IPS-NIHi11 (cell line): ENCODE measurements at regions not wholly inside any gene's neighbourhood (a gene's known extent, or its start where the extent isn't known, plus 50 kb on each side); places are given as distances from the start of the nearest gene placed in this dataset.
"Not testable (repeated sequence)": the region's sequence is repeated elsewhere in the genome, so short reads cannot be mapped to it uniquely, and the experiment has no call there.

Experiments used
- DNase-seq: peaks from one replicate; pipeline ENCODE4 v3.0.0; 2012; ENCODE audit warnings: mixed read lengths, low spot score

DNA sequence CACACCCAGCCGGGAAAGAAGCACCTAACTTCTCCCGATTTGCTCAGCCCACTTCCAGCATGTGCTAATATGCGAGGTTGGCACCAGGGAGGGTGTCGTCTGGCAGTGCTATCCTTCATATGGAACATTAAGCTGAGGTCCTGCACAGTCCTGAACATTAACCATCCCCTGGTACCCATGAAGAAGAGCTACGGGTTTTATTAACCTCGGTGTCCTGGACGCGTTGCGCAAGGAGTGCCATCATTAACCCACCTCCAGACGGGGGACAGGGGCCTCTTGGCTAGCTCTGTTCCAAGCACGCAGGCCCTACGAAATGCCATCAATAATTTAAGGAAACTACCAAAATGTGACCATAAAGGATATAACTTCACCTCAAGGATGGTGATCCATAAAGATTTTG lies 193.5 kb downstream of the MAF start:
- DNase-seq, result no peak

DNA sequence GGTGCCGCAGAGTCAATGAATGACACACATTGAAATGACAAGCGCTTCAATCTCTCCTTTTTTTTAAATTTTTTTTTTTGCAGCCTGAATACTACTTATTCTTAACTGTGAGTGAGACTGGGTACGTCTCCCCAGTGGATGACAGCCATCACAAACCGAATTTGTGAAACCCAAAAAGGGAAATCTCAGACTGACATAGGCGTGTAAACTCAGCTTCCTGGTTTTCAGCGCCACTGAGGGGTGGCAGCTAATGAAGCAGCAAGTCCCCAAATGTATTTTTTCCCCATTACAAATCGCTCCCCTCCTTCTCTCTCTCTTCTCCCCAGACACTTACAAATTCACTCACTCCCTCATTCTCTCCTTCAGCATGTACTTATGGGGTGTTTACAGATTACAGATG lies 196.0 kb downstream of the MAF start:
- no peak for DNase-seq

DNA sequence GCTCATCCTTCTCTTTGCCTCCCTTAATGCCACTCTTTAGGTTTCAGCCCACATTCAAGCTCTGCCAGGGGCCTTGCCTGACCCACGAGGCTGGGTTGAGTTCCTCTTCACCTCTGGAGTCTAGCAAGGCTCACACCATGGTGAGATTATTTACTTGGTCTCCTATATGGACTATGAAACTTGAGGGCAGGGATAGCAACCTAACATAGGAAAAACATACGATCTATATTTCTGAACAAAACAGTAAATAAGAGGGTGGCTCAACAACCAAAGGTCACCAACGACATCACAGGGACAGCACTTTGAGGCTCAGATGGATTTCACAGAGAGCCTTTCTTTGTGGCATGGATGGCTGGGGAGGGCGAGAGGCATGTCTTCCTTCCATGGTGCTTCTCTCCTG lies 197.0 kb downstream of the MAF start:
- no peak for DNase-seq

DNA sequence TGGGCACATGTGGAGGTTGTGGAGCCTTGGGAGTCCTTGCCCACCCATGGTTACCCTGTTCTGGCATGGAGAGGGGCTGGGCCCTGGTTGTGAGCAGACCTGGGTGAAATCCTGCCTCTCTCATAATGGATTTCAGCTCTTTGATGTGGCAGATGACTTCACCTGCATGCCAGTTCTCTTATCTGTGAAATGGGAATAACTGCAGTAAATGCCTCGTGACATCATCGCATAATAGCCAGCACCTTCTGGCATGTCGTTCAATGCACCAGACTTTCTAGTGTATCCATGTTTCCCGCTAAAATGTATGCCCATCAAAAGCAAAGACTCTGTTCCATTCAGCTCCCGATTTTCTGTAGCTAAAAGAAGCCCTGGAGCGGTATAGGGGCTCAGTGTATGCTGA lies 197.6 kb downstream of the MAF start:
- DNase-seq, result no peak

DNA sequence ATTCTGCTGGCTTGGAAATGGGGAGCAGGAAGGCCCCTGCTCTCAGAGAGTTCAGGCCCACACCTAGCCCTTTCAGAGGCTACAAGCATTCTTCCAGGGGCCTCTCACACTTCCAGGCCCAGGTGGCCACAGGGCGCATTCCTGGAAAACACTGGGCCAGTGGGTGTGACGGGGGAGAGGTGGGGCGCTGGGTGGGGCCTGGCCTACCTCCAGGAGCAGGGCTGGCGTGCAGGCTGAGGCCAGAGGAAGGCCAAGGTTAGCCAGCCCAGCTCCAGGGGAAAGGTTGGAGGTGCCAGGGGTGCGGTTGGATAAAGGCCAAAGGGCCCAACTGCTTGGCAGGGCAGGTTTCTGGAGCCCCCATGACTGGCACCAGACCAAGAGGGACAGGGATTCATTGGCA lies 198.2 kb downstream of the MAF start:
- peak; percentile 34 for DNase-seq

DNA sequence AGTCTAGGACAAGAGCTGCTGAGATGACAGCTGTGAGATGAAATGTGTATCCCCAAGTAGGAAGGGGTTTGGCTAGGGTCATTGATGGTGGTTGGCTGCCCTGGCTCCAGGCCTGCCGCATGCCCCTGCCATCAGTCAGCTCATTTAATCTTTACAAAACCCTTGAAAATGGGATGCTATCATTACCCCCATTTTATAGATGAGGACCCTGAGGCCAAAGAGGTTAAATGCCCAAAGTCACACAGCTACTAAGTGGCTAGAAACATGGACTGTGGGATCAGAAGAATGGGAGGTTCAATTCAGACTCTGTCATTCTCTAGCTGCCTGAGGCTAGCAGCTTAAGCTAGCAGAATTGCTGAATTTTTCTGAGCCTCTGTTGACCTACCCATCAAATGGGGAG lies 198.8 kb downstream of the MAF start:
- no peak for DNase-seq

DNA sequence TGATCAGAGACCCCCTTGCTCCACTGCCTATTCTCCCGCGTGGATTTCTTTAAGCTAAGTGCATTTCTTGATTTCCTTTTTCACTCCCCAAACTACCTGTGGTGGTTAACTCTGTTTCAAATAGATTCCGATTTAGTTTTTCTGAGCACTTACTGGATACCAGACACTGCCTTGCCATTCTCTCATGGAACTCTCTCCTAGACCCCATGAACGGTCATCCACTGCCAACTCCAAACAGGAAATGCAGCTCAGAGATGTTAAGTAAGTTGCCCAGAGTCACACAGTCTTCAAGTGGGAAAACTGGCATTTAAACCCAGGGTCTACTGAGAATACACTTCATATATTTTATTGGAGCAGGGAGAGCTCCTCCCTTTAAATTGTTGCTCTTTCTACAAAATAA lies 199.4 kb downstream of the MAF start:
- DNase-seq, result no peak

DNA sequence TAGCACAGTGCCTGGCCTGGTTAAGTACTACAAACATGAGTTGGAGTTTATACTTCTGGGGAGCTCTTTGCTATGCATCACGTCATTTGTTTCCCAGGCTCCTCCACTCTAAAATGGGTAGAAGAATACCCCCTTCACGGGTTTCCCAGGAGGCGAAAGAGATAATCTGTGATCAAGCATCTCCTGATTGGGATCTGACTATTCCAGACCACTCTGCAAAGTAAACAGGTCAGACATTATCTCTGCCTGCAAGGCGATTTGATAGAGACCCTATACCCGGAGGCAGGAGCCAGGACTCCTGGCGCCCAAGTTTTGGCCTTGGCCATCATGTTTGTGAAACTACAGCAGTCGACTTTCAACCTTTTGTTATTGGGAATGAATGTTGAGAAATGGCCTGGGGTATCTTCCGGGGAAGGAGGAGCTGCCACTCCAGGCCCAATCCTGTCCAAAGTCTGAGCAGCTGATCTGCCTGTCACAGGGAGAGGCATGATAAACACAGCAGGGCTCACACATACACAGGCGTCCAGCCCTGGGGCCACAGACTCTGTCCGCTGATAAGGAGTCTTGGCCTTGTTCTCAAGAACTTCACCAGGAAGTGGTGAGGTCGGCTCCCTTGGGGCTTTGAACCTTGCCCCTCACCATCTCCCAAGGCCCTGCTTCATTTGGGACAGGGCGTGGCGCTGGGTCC lies 199.9 kb downstream of the MAF start:
- no peak for DNase-seq

DNA sequence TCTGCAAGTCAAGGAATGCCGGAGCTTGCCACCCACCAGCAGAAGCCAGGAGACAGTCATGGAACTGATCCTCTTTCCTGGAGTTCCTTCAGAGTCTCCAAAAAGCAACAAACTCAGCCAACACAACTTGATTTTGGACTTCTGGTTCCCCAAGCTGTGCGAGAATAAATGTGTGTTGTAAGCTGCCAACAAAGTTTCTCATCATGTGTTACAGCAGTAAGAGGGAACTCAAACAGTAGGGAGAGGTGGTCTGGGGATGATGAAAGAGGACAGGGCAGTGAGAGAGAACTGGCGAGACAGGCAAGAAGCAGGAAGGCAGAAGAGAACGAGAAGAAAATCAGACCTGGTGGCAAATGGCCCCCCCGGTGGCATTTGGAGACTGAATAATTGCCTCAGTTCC lies 204.9 kb downstream of the MAF start:
- DNase-seq, result no peak

DNA sequence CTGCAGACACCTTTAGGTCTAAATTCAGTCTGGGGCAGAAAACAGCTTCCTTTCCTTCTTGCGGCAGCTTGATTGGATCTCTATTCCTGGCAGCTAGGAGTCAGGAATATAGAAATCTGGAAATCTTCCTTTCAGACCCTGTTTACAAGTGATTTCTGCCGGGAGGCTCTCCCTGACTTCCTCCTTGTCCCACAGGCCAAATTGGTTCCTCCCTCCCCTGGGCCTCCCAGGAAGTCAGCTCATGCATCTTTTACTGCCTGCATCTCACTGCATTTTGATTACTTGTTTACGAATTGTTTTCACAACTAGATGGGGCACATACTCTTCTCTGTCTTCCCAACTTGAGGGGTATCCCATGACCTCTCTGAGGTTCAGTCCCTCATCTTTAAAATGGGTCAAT lies 206.3 kb downstream of the MAF start:
- DNase-seq, result no peak

DNA sequence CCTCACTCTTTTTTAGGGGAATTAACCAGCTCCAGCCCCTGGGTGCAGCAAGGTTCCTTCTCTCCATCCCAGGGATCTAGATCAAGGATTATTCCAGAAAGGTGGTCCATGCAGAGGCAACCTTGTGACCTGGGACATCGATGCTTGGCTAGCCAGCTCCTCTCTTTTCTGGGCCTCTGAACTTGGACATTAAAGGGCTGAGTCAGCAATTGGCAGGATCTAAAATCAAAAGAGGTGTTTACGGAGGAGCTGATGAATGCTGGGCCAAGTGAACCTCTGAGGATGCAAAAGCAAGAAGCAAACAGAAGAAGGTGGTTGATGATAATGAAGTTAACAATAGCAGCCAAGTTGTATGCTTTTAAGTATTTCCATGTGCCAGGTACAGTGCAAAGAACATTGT lies 207.0 kb downstream of the MAF start:
- DNase-seq, result no peak

DNA sequence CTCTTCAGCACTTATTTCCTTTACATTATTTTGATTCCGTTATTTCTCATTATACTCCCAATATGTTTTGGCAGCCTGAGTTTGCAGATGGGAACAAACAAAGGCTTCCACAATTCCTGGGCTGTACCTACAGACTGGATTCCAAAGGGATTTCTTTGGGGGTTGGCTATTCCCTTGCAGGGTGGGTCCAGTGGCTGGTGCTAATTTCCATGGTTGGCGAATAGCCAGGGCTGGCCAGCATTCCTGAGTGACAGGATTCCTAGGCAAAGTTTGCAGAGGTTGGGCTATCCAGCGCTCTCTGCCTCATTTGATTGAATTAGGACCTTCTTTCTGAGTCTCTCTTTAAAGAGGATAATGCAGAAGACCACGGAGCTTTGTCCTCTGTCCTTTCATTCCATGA lies 207.4 kb downstream of the MAF start:
- DNase-seq, result no peak

DNA sequence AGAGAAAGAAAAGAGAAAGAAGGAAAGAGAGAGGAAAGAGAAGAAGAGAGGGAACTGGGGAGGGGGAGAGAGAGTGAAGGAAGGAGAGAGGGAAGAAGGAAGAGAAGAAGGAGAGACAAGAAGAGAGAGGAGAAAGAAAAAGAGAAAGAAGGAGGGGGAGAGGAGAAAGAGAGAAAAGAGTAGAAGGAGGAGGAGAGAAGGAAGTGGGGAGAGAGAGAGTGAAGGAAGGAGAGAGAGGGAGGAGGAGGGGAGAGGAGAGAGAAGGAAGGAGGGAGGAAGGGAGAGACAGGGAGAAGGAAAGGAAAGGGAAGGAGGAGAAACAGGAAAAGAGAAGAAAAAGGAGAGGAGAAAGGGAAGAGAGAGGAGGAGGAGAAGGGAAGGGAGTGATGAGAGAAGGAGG lies 208.5 kb downstream of the MAF start:
- DNase-seq, result no peak

DNA sequence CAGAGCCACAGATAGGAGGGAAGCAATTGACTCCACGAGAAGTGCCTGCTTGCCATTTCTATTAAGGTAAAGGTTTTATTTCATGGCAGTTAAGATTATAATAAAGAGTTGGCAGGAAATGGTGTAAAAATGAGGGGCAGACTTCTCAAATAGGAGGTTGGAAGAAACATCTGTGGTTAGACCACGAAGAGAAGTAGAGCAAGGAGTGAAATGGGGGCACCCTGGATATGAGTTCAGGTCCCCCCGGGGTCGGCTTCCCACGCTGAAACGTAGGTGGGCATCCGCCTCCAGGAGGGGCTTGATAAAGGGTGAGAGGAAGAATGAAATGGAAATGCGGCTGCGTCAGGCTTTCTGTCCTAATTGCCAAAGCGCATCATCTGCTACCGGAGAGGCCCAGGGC lies 209.1 kb downstream of the MAF start:
- DNase-seq, result no peak

DNA sequence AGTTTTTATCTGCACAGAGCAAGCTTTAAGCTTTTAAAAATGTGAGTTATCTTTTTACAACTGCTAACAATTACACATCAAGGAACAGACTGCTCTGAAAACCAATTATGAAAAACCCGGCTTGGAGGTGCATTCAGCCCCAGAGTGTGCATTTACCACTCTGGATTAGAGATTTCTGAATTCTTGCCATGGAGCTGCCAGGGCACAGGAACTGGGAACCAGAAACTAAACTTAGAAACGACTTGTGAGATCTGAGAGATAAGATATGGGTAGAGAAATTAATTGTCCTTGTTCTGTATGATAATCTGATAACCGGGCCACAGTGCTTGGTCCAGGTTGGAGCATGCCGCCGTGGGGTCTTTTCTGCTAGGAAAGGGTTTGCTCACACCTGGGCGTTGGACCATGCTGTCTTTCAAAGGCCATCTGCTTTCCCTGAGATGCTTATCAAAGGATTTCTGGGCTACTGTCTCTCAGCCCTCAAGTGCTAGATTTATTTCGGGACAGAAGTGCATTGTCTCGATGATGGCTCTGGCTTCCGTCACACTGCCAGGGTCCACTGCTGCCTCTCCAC lies 210.0 kb downstream of the MAF start:
- no peak for DNase-seq

DNA sequence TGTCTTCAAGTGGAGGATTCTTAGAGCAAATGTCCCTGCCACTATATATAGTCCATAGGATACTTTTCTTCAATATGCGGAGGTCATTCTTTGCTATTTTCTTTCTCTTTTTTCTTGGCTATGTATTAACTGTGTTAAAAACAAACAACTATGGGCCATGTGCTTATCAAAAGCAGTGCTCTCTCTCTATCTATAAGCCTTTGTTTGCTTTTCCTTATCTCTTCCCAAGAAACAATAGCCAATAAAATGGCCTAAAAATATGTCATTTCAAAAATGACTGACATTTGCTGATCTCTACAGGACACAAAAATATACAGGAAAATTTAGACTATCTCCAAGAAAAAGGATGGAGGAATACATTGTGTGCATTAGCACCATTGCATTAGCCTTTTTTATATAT lies 212.1 kb downstream of the MAF start:
- DNase-seq, result no peak

DNA sequence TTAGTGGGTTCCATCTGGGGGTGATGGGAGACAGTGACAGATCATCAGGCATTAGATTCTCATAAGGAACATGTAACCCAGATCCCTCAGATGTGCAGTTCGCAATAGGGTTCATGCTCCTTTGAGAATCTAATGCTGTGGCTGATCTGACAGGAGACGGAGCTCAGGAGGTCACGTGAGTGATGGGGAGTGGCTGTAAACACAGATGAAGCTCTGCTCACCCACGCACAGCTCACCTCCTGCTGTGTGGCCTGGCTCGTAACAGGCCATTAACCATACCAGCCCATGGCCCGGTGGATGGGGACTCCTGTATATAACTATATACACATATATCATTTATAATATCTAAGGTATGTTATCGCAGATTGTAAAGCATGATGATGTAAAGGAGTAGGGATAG lies 214.2 kb downstream of the MAF start:
- no peak for DNase-seq

DNA sequence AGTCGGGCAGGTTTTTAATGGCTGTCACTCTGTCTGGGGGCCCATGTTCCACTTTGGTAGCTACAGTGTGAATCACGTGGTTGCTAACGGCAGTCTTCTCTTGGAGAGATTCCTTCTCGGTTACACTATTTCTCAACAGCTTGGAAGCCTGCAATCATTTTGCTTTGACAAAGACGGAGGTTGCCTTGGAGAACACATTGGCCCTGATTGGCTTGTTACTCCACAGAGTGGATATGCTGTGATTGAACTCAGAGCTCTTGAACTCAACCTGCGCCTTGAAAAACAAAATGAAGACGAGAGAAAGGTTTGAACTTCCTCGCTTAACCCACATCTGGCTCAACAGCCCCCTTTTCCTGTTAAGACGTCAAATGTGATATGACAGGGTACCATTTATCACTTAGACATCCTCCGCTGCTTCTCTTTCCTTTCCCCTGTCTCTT lies 218.9 kb downstream of the MAF start:
- DNase-seq, result no peak

DNA sequence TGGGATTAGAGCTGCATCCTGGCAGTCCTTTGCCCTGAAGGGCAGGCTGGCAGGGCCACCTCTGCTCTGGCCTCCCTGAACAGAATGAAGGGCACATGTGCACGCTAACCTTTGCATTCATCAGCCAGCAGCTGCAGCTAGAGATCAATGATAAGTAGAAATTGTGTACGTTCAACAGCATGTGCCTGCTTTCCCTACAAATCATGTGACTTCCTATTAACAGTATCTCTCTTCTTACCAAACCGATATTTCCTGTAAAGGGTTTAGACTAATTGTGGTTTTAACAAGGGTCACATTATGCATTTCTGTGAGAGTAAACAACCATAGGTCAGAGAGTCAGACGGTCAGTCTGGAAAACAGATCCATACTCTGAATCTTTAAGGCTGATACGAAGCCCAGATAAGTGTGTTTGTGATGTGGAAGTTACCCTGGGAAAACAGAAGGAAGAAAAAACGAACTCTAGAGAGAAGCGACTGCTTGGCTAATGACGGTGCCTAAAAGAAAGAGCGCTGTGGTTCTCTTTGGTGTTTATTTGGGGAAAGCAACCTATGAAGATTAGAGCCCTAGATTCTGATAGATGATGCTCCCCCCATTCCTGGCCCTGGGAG lies 219.4 kb downstream of the MAF start:
- no peak for DNase-seq

DNA sequence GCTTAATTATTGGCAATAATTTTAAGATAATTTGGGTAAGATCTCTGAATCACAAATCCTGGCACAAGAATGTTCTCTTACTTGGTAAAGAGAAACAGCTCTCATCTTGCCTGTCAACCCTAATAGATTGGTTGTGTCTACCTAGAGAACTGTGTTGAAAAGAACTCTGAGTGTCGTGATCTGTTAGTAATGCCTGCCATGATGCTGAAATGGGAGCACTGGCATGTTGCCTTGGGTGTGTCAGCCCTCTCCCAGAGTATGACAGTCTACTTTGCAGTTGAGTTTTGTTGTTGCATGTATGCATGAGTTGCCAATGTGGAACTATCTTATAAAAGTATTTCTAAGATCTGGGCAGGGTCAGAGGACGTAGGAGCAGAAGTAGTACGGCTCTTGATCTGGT lies 221.4 kb downstream of the MAF start:
- no peak for DNase-seq

DNA sequence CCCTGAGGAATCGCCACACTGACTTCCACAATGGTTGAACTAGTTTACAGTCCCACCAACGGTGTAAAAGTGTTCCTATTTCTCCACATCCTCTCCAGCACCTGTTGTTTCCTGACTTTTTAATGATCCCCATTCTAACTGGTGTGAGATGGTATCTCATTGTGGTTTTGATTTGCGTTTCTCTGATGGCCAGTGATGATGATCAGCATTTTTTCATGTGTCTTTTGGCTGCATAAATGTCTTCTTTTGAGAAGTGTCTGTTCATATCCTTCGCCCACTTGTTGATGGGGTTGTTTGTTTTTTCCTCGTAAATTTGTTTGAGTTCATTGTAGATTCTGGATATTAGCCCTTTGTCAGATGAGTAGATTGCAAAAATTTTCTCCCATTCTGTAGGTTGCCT lies 223.5 kb downstream of the MAF start:
- DNase-seq, result not testable (repeated sequence)

DNA sequence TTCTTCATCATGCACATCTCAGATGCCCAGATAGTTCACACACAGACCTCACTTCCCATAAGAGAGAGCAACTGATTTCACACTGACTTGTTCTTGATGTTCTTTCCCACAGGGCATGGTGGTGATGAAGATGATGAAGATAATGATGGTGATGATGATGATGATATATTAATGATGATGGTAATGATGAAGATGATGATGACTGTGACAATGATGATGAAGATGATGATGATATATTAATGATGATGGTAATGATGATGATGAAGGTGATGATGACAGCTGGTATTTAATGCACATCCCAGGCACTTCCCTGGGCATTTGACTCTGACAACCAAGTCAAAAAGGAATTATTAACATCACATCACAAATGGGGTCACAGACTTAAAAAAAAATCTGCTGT lies 225.2 kb downstream of the MAF start:
- DNase-seq, result no peak

DNA sequence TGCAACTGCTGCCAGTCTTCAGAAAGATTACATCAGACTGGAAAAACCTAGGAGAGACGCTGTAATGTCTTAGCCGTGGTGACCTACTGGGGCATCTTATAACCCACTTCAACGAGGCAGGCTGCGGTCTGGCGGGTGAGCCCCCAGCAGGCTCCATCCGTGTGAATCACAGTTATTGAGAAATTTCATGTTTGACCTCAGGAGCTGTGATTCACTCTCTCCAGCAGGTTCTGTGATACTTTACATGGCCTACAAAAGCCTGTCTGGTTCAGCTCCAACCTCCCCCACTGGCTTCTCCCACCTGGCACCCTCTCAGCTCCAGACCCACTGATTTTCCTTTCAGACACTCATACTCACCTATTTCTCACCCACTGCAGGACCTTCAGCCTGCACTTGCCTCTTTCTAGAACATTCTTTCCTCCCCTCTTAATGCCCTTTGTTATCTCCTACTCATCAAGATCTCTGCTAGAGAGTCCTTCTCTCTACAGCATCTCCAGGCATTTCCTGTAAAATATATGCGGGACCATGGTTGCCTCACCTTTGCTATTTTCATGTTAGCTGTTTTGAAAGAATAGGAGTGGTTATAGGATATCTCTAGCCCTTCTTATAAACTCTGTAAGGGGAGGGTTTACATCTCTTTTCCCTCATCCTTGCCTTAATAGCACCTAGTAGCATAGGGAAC lies 227.9 kb downstream of the MAF start:
- DNase-seq, result no peak
